ENCODE measurements at regions not wholly inside any gene's neighbourhood (a gene's known extent, or its start where the extent isn't known, plus 50 kb on each side); places are given as distances from the start of the nearest gene placed in this dataset.
"Not testable (repeated sequence)": the region's sequence is repeated elsewhere in the genome, so short reads cannot be mapped to it uniquely, and the experiment has no call there.

- DNase-seq: no peak
These were observed 129.4 kb upstream of the BASP1 start for GRCh38 chr5:17088051-17088450.

- no peak for DNase-seq
These were observed 128.4 kb upstream of the BASP1 start for GRCh38 chr5:17089001-17089400.

- no peak for DNase-seq
These were observed 127.7 kb upstream of the BASP1 start for GRCh38 chr5:17089690-17090089.

- no peak for DNase-seq
These were observed 126.6 kb upstream of the BASP1 start for GRCh38 chr5:17090839-17091238.

GRCh38 chr5:17094830-17095229, 122.6 kb upstream of the BASP1 start:
- DNase-seq: no peak

- DNase-seq: peak; percentile 12
These were observed 120.3 kb upstream of the BASP1 start for GRCh38 chr5:17096952-17097695.

- no peak for DNase-seq
These were observed 117.5 kb upstream of the BASP1 start for GRCh38 chr5:17099946-17100345.

- no peak for DNase-seq
These were observed 114.0 kb upstream of the BASP1 start for GRCh38 chr5:17103461-17103860.

- DNase-seq: no peak
These were observed 111.5 kb upstream of the BASP1 start for GRCh38 chr5:17105744-17106418.

- no peak for DNase-seq
These were observed 110.9 kb upstream of the BASP1 start for GRCh38 chr5:17106521-17106920.

GRCh38 chr5:17112091-17112716, 105.2 kb upstream of the BASP1 start:
- DNase-seq: not testable (repeated sequence)

GRCh38 chr5:17113174-17113958, 104.1 kb upstream of the BASP1 start:
- no peak for DNase-seq

- no peak for DNase-seq
These were observed 103.2 kb upstream of the BASP1 start for GRCh38 chr5:17114233-17114632.

- DNase-seq: no peak
These were observed 102.5 kb upstream of the BASP1 start for GRCh38 chr5:17114715-17115599.

- DNase-seq: no peak
These were observed 101.6 kb upstream of the BASP1 start for GRCh38 chr5:17115855-17116254.

- no peak for DNase-seq
These were observed 98.8 kb upstream of the BASP1 start for GRCh38 chr5:17118631-17119030.

- DNase-seq: no peak
These were observed 97.2 kb upstream of the BASP1 start for GRCh38 chr5:17120209-17120608.

- no peak for DNase-seq
These were observed 95.7 kb upstream of the BASP1 start for GRCh38 chr5:17121776-17122175.

GRCh38 chr5:17123010-17123409, 94.4 kb upstream of the BASP1 start:
- no peak for DNase-seq

- DNase-seq: not testable (repeated sequence)
These were observed 93.7 kb upstream of the BASP1 start for GRCh38 chr5:17123773-17124172.

- DNase-seq: no peak
These were observed 89.6 kb upstream of the BASP1 start for GRCh38 chr5:17127743-17128231.
